Loucy (cell line): ENCODE measurements at regions not wholly inside any gene's neighbourhood (a gene's known extent, or its start where the extent isn't known, plus 50 kb on each side); places are given as distances from the start of the nearest gene placed in this dataset.

Experiments used
- EZH2phosphoT487 ChIP-seq: fragments of 200-600 bp; IDR thresholded peaks from 2 replicates; pipeline ENCODE4 v1.6.1; 2018; ENCODE audit warnings: antibody characterized with exemption, mild to moderate bottlenecking, moderate library complexity, borderline replicate concordance
- TF ChIP-seq, protein P1 (sequence below): fragments of 200-600 bp; sonication (generic); conservative IDR thresholded peaks from 2 replicates; pipeline ENCODE4 v1.5.1; 2014; ENCODE audit warnings: mild to moderate bottlenecking, antibody characterized with exemption, low read length

- TF ChIP-seq, protein P1, sequence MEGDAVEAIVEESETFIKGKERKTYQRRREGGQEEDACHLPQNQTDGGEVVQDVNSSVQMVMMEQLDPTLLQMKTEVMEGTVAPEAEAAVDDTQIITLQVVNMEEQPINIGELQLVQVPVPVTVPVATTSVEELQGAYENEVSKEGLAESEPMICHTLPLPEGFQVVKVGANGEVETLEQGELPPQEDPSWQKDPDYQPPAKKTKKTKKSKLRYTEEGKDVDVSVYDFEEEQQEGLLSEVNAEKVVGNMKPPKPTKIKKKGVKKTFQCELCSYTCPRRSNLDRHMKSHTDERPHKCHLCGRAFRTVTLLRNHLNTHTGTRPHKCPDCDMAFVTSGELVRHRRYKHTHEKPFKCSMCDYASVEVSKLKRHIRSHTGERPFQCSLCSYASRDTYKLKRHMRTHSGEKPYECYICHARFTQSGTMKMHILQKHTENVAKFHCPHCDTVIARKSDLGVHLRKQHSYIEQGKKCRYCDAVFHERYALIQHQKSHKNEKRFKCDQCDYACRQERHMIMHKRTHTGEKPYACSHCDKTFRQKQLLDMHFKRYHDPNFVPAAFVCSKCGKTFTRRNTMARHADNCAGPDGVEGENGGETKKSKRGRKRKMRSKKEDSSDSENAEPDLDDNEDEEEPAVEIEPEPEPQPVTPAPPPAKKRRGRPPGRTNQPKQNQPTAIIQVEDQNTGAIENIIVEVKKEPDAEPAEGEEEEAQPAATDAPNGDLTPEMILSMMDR: no peak
- no peak for TF ChIP-seq EZH2phosphoT487
Observed at GRCh38 chr21:16044676-16045075, 314.9 kb downstream of the USP25 start.
